ENCODE measurements at regions not wholly inside any gene's neighbourhood (a gene's known extent, or its start where the extent isn't known, plus 50 kb on each side); places are given as distances from the start of the nearest gene placed in this dataset.

- ChIA-PET CTCF (no interaction called here), POLR2A (no interaction called here)
- Mint-ChIP-seq H3K4me1 (peaks cover 27 to 57% (median 33%) of the 10 kb centered on the region in 3 donors), H3K4me3 (no peak overlapping the region), H3K27ac (peak overlapping the region; percentile 73 to 83), H3K9me3 (no peaks in the 10 kb centered on the region), H3K36me3 (no peaks in the 10 kb centered on the region), H3K27me3 (no peaks in the 10 kb centered on the region)
- H3K36me3 ChIP-seq (ENCODE audit: control insufficient read depth in 2 of 2, extremely low read depth in 1 of 2, insufficient read depth in 1 of 2, low read length in 1 of 2) = no peaks in the 10 kb centered on the region
- no peaks in the 10 kb centered on the region for H3K9me3 ChIP-seq
- WGBS (ENCODE audit: insufficient coverage) = no CpG with 5 or more reads among the region's 2 CpGs
- ATAC-seq (replicated peaks in 1 of 4) (peak in 3 of 4 experiments; percentile 43 to 82 (median 56)), DNase-seq (peak in 12 of 35 experiments; percentile 1 to 45 (median 6))
- peaks cover 8 to 16% of the 10 kb centered on the region in 2 experiments for H3K4me1 ChIP-seq (ENCODE audit: control insufficient read depth in 1 of 2, extremely low read depth in 1 of 2, insufficient read depth in 2 of 2, low read length in 2 of 2)
- no peak overlapping the region for H3K4me3 ChIP-seq (ENCODE audit: control insufficient read depth in 1 of 2, extremely low read depth in 1 of 2, low read length in 1 of 2)
- no peaks in the 10 kb centered on the region for H3K27me3 ChIP-seq (replicated peaks in 1 of 2; ENCODE audit: control insufficient read depth in 2 of 2, extremely low read depth in 1 of 2, insufficient read depth in 2 of 2, low read length in 1 of 2)
- peak overlapping the region; percentile 64 for H3K27ac ChIP-seq (ENCODE audit: low read length)
Observed at GRCh38 chr7:142685877-142686508, 63.3 kb upstream of the PRSS1 start.

- ATAC-seq (replicated peaks in 1 of 4) (no peak), DNase-seq (no peak)
- Mint-ChIP-seq H3K4me1 (peaks cover 17 to 37% (median 25%) of the 10 kb centered on the region in 3 donors), H3K27ac (peak overlapping the region in 1 of 2 donors; percentile 2), H3K27me3 (no peaks in the 10 kb centered on the region), H3K36me3 (no peaks in the 10 kb centered on the region), H3K4me3 (no peak overlapping the region), H3K9me3 (no peaks in the 10 kb centered on the region)
- H3K27me3 ChIP-seq (replicated peaks in 1 of 2; ENCODE audit: control insufficient read depth in 2 of 2, extremely low read depth in 1 of 2, insufficient read depth in 2 of 2, low read length in 1 of 2) = no peaks in the 10 kb centered on the region
- ChIA-PET POLR2A (interaction anchor here in 1 of 2 donors (0.6 kb wide), 1 partner anchor 50 kb away, joined by 3 read pairs; no protein-coding TSS in a partner anchor), CTCF (no interaction called here)
- no CpG with 5 or more reads among the region's 3 CpGs for WGBS (ENCODE audit: insufficient coverage)
- H3K27ac ChIP-seq (ENCODE audit: low read length) = no peak overlapping the region
- H3K36me3 ChIP-seq (ENCODE audit: control insufficient read depth in 2 of 2, extremely low read depth in 1 of 2, insufficient read depth in 1 of 2, low read length in 1 of 2) = no peaks in the 10 kb centered on the region
- H3K4me1 ChIP-seq (ENCODE audit: control insufficient read depth in 1 of 2, extremely low read depth in 1 of 2, insufficient read depth in 2 of 2, low read length in 2 of 2) = peaks cover 8 to 10% of the 10 kb centered on the region in 2 experiments
- no peaks in the 10 kb centered on the region for H3K9me3 ChIP-seq
- no peak overlapping the region for H3K4me3 ChIP-seq (ENCODE audit: control insufficient read depth in 1 of 2, extremely low read depth in 1 of 2, low read length in 1 of 2)
Observed at GRCh38 chr7:142681314-142682092, 67.8 kb upstream of the PRSS1 start.

DNA sequence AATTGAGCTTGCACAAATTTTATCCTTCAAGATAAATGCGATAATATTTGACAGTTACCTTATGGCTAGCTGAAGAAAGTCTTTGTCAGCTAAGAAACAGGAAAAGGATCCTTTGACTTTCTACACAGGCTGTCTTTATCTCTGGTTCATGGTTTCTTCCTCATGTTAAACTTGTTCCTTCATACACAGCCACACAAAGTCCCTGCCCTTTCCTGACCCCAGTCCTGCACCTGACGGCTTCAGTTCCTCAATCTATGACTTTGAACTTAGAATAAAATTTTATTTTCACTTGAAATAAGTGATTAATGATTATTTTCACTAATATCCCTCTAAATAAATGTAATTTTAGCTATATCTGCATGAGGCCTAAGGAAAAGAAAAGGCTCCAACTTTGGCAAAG lies 77.8 kb upstream of the PRSS1 start:
- WGBS (ENCODE audit: insufficient coverage) = no CpG with 5 or more reads among the region's 2 CpGs
- H3K4me1 Mint-ChIP-seq = peaks cover 24 to 32% (median 25%) of the 10 kb centered on the region in 3 donors
- H3K27ac ChIP-seq (ENCODE audit: low read length) = no peak overlapping the region

DNA sequence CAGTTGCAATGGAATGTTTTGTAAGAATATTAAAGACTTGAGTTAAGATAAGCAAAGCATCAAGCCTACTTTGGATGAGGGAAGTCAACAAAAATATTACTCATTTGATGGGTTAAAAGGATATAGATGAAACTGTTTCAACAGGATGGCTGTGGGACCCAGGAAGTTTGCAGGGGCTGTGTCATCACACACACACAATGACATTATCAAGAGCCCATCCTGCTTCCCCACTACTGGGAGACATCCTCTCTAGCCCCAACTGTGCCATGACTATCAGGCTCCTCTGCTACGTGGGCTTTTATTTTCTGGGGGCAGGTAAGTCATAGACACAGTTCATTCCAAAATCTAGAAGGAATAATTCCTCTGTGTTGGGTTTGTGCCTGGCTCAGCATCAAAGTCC lies 78.8 kb upstream of the PRSS1 start:
- ChIA-PET POLR2A (no interaction called here), CTCF (interaction anchor here (0.9 to 6.3 kb wide), 5 partner anchors 33 to 143 kb away, joined by 3 to 66 read pairs (median 14); no protein-coding TSS in a partner anchor)
- WGBS (ENCODE audit: insufficient coverage) = no CpG with 5 or more reads among the region's 1 CpG
- Histone ChIP-seq H3K27me3 (replicated peaks in 1 of 2; ENCODE audit: control insufficient read depth in 2 of 2, extremely low read depth in 1 of 2, insufficient read depth in 2 of 2, low read length in 1 of 2) (no peaks in the 10 kb centered on the region), H3K27ac (ENCODE audit: low read length) (peak overlapping the region; percentile 29), H3K36me3 (ENCODE audit: control insufficient read depth in 2 of 2, extremely low read depth in 1 of 2, insufficient read depth in 1 of 2, low read length in 1 of 2) (no peaks in the 10 kb centered on the region), H3K4me1 (ENCODE audit: control insufficient read depth in 1 of 2, extremely low read depth in 1 of 2, insufficient read depth in 2 of 2, low read length in 2 of 2) (peaks cover 13 to 18% of the 10 kb centered on the region in 2 experiments), H3K4me3 (ENCODE audit: control insufficient read depth in 1 of 2, extremely low read depth in 1 of 2, low read length in 1 of 2) (no peak overlapping the region), H3K9me3 (no peaks in the 10 kb centered on the region)
- Mint-ChIP-seq H3K27me3 (no peaks in the 10 kb centered on the region), H3K27ac (peak overlapping the region; percentile 83 to 85), H3K36me3 (no peaks in the 10 kb centered on the region), H3K4me3 (peak overlapping the region; percentile 49 to 60 (median 57)), H3K9me3 (no peaks in the 10 kb centered on the region), H3K4me1 (peaks cover 24 to 32% (median 25%) of the 10 kb centered on the region in 3 donors)
- peak in 2 of 35 experiments; percentile 4 to 18 for DNase-seq
- ATAC-seq (replicated peaks in 1 of 4) = peak in 3 of 4 experiments; percentile 41 to 71 (median 57)

More for the DNA sequence above, 77.8 kb upstream of the PRSS1 start:
- Histone ChIP-seq H3K9me3 (no peaks in the 10 kb centered on the region), H3K36me3 (ENCODE audit: control insufficient read depth in 2 of 2, extremely low read depth in 1 of 2, insufficient read depth in 1 of 2, low read length in 1 of 2) (no peaks in the 10 kb centered on the region), H3K4me3 (ENCODE audit: control insufficient read depth in 1 of 2, extremely low read depth in 1 of 2, low read length in 1 of 2) (no peak overlapping the region), H3K4me1 (ENCODE audit: control insufficient read depth in 1 of 2, extremely low read depth in 1 of 2, insufficient read depth in 2 of 2, low read length in 2 of 2) (peaks cover 13 to 18% of the 10 kb centered on the region in 2 experiments), H3K27me3 (replicated peaks in 1 of 2; ENCODE audit: control insufficient read depth in 2 of 2, extremely low read depth in 1 of 2, insufficient read depth in 2 of 2, low read length in 1 of 2) (no peaks in the 10 kb centered on the region)
- peak overlapping the region; percentile 83 to 85 for H3K27ac Mint-ChIP-seq
- CTCF ChIA-PET = interaction anchor here in 1 of 2 donors (0.7 to 6.3 kb wide), 4 partner anchors 112 to 143 kb away, joined by 3 to 66 read pairs (median 4); no protein-coding TSS in a partner anchor
- H3K9me3 Mint-ChIP-seq = no peaks in the 10 kb centered on the region
- peak overlapping the region in 1 of 3 donors; percentile 57 for H3K4me3 Mint-ChIP-seq
- DNase-seq (no peak), ATAC-seq (replicated peaks in 1 of 4) (no peak)
- no peaks in the 10 kb centered on the region for H3K36me3 Mint-ChIP-seq
- no peaks in the 10 kb centered on the region for H3K27me3 Mint-ChIP-seq
- POLR2A ChIA-PET = interaction anchor here in 1 of 2 donors (0.9 kb wide), 1 partner anchor 36 kb away, joined by 3 read pairs; no protein-coding TSS in a partner anchor

DNA sequence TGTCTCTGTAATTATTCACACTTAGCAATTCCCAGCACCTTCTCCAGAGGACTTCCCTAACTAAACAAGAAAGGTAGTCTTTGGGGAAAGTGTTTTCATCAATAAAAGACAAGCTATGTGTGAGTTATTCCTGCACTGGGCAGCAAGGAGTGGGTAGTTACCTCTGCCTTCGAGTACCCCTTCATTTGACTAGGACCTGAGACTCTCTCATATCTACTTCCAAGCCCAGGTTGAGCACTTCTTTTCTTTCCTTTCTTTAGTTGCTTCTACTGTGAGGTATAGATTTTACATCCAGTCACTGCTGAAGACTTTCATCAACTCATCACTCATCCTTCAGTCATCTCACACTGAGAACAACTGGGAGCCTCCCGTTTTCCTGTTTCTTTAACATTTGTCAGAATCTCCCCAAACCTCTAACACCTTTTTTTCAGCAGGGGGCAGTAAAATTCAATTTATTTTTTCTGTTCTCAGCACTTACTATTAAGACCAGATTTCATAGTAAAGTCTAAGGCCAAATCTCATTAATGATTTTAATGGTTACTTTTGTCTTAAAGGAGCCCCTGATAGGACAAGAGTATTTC lies 80.1 kb upstream of the PRSS1 start:
- Histone ChIP-seq H3K4me1 (ENCODE audit: control insufficient read depth in 1 of 2, extremely low read depth in 1 of 2, insufficient read depth in 2 of 2, low read length in 2 of 2) (peaks cover 13 to 18% of the 10 kb centered on the region in 2 experiments), H3K4me3 (ENCODE audit: control insufficient read depth in 1 of 2, extremely low read depth in 1 of 2, low read length in 1 of 2) (no peak overlapping the region), H3K27me3 (replicated peaks in 1 of 2; ENCODE audit: control insufficient read depth in 2 of 2, extremely low read depth in 1 of 2, insufficient read depth in 2 of 2, low read length in 1 of 2) (no peaks in the 10 kb centered on the region), H3K9me3 (no peaks in the 10 kb centered on the region), H3K36me3 (ENCODE audit: control insufficient read depth in 2 of 2, extremely low read depth in 1 of 2, insufficient read depth in 1 of 2, low read length in 1 of 2) (no peaks in the 10 kb centered on the region), H3K27ac (ENCODE audit: low read length) (no peak overlapping the region)
- ChIA-PET POLR2A (no interaction called here), CTCF (interaction anchor here (0.5 to 6.3 kb wide), 9 partner anchors 37 to 167 kb away, joined by 3 to 66 read pairs (median 5); no protein-coding TSS in a partner anchor)
- DNase-seq (peak in 2 of 35 experiments; percentile 6 to 51), ATAC-seq (replicated peaks in 1 of 4) (peak in 3 of 4 experiments; percentile 33 to 45 (median 35))
- Mint-ChIP-seq H3K4me1 (peaks cover 24 to 32% (median 25%) of the 10 kb centered on the region in 3 donors), H3K27me3 (no peaks in the 10 kb centered on the region), H3K9me3 (no peaks in the 10 kb centered on the region), H3K36me3 (no peaks in the 10 kb centered on the region), H3K4me3 (peak overlapping the region; percentile 31 to 49 (median 41)), H3K27ac (peak overlapping the region; percentile 76 to 83)
- no CpG with 5 or more reads among the region's 2 CpGs for WGBS (ENCODE audit: insufficient coverage)

- no CpG with 5 or more reads among the region's 4 CpGs for WGBS (ENCODE audit: insufficient coverage)
- Mint-ChIP-seq H3K4me1 (peaks cover 24 to 32% (median 25%) of the 10 kb centered on the region in 3 donors), H3K27me3 (no peaks in the 10 kb centered on the region)
Observed at GRCh38 chr7:142668495-142668894, 80.8 kb upstream of the PRSS1 start.

More at GRCh38 chr7:142668495-142668894, 80.8 kb upstream of the PRSS1 start:
- DNase-seq (no peak), ATAC-seq (replicated peaks in 1 of 4) (no peak)
- Histone ChIP-seq H3K4me1 (ENCODE audit: control insufficient read depth in 1 of 2, extremely low read depth in 1 of 2, insufficient read depth in 2 of 2, low read length in 2 of 2) (peaks cover 13 to 18% of the 10 kb centered on the region in 2 experiments), H3K9me3 (no peaks in the 10 kb centered on the region), H3K27me3 (replicated peaks in 1 of 2; ENCODE audit: control insufficient read depth in 2 of 2, extremely low read depth in 1 of 2, insufficient read depth in 2 of 2, low read length in 1 of 2) (no peaks in the 10 kb centered on the region), H3K27ac (ENCODE audit: low read length) (no peak overlapping the region), H3K36me3 (ENCODE audit: control insufficient read depth in 2 of 2, extremely low read depth in 1 of 2, insufficient read depth in 1 of 2, low read length in 1 of 2) (no peaks in the 10 kb centered on the region), H3K4me3 (ENCODE audit: control insufficient read depth in 1 of 2, extremely low read depth in 1 of 2, low read length in 1 of 2) (no peak overlapping the region)
- Mint-ChIP-seq H3K36me3 (no peaks in the 10 kb centered on the region), H3K27ac (no peak overlapping the region), H3K9me3 (no peaks in the 10 kb centered on the region), H3K4me3 (no peak overlapping the region)
- ChIA-PET CTCF (interaction anchor here (0.5 to 6.3 kb wide), 9 partner anchors 36 to 167 kb away, joined by 3 to 66 read pairs (median 5); no protein-coding TSS in a partner anchor), POLR2A (no interaction called here)

Measured in T-cell (primary cell).